ENCODE measurements at regions not wholly inside any gene's neighbourhood (a gene's known extent, or its start where the extent isn't known, plus 50 kb on each side); places are given as distances from the start of the nearest gene placed in this dataset.

DNA sequence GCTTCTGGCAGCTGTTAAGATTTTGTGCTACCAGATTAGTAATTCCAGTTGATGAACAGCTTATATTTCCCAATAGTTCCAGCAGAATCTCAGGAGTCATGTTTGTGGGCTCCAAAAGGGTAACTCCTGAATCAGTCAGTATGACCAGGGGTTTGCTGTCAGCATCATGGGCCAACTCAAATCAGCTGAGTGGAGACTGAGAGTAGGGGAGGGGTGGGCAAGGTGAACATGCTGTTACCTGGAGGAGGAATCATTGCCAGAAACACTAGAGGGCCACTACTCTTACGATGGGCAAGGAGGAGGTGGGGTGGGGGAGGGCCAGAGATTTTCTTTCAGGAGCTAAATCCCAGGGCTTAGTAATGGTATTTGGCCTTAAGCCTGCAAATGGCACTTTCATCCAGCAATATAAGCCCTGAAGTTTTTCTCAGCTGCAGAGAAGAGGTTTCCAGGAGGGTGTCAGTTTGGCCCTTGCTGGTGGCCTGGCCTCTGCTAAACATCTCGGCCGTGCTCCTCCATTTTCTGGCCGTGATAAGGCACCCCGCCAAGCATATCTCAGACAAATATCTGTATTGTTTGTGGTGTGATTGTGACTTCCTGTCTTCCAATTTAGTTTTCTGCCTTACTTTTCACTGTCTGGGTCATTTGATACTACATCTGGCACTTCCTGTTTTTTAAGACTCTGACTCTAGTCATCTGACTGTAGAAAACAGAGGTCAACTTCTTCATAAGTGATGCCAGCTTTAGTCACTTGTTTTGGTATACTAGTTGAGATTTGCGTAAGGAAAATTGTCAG, 120.5 kb upstream of the CXCR4 start:
- TF ChIP-seq RAD21 (conservative IDR thresholded peaks at IDR 0.05) (no peak), EP300 (conservative IDR thresholded peaks at IDR 0.05; ENCODE audit: poor library complexity, severe bottlenecking) (no peak), SMC3 (conservative IDR thresholded peaks at IDR 0.05; ENCODE audit: poor library complexity) (no peak), POLR2AphosphoS5 (IDR thresholded peaks at IDR 0.05) (no peak), MXI1 (conservative IDR thresholded peaks at IDR 0.05; ENCODE audit: poor library complexity, severe bottlenecking) (no peak), EZH2 (IDR thresholded peaks at IDR 0.05; ENCODE audit: borderline replicate concordance, insufficient read depth, low read length, poor library complexity, severe bottlenecking) (no peak), TAF1 (IDR thresholded peaks at IDR 0.05; ENCODE audit: low read depth) (no peak)
- TF ChIP-seq, protein P1, sequence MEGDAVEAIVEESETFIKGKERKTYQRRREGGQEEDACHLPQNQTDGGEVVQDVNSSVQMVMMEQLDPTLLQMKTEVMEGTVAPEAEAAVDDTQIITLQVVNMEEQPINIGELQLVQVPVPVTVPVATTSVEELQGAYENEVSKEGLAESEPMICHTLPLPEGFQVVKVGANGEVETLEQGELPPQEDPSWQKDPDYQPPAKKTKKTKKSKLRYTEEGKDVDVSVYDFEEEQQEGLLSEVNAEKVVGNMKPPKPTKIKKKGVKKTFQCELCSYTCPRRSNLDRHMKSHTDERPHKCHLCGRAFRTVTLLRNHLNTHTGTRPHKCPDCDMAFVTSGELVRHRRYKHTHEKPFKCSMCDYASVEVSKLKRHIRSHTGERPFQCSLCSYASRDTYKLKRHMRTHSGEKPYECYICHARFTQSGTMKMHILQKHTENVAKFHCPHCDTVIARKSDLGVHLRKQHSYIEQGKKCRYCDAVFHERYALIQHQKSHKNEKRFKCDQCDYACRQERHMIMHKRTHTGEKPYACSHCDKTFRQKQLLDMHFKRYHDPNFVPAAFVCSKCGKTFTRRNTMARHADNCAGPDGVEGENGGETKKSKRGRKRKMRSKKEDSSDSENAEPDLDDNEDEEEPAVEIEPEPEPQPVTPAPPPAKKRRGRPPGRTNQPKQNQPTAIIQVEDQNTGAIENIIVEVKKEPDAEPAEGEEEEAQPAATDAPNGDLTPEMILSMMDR (IDR thresholded peaks at IDR 0.05; ENCODE audit: poor library complexity, severe bottlenecking), result no peak

Measured in neural cell (in vitro differentiated cells).